ENCODE measurements at regions not wholly inside any gene's neighbourhood (a gene's known extent, or its start where the extent isn't known, plus 50 kb on each side); places are given as distances from the start of the nearest gene placed in this dataset.

DNA sequence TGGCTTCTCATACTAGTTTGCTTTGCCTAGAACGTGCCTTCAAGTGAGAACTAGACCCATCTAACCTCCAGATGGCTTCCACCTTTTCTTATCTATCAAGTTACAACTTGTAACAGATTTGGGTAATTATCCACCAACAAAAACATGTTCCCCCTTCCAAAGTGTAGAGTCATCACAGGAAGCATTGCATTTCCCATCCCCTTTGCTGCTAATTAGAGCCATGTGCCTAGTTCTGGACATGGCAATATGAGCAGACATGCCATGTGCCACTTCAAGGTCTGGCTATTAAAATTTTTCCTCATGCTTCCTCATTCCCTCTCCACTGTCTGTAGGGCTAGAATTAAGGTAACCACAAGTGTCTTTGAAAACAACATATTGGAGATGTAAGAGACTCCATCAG lies 814.4 kb downstream of the TENT5A start:
- TF ChIP-seq, protein P1, sequence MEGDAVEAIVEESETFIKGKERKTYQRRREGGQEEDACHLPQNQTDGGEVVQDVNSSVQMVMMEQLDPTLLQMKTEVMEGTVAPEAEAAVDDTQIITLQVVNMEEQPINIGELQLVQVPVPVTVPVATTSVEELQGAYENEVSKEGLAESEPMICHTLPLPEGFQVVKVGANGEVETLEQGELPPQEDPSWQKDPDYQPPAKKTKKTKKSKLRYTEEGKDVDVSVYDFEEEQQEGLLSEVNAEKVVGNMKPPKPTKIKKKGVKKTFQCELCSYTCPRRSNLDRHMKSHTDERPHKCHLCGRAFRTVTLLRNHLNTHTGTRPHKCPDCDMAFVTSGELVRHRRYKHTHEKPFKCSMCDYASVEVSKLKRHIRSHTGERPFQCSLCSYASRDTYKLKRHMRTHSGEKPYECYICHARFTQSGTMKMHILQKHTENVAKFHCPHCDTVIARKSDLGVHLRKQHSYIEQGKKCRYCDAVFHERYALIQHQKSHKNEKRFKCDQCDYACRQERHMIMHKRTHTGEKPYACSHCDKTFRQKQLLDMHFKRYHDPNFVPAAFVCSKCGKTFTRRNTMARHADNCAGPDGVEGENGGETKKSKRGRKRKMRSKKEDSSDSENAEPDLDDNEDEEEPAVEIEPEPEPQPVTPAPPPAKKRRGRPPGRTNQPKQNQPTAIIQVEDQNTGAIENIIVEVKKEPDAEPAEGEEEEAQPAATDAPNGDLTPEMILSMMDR (IDR thresholded peaks at IDR 0.05; ENCODE audit: low read length) = no peak
- no peak for TF ChIP-seq EZH2 (IDR thresholded peaks at IDR 0.05; ENCODE audit: borderline replicate concordance, low read length)

Measured in OCI-LY1 (cell line).